Stomach (tissue), 4 donors: ENCODE measurements at regions not wholly inside any gene's neighbourhood (a gene's known extent, or its start where the extent isn't known, plus 50 kb on each side); places are given as distances from the start of the nearest gene placed in this dataset.

Source experiments
- CTCF ChIP-seq, 7 experiments: fragments of 450-650 bp in 4 of 7; fragments of 200-600 bp in 3 of 7; sonication (generic) in 3 of 7; IDR thresholded peaks; one replicate each; pipeline ENCODE4 v1.5.1; 2016 to 2019; ENCODE audit warnings: antibody characterized with exemption in 7 of 7, control low read depth in 2 of 7, mild to moderate bottlenecking in 1 of 7
- EP300 ChIP-seq: sonication (generic); formaldehyde crosslinking; IDR thresholded peaks from one replicate; pipeline ENCODE4 v1.6.1; 2017; ENCODE audit warnings: antibody characterized with exemption
- POLR2A ChIP-seq, 4 donors: fragments of 450-650 bp; IDR thresholded peaks; one replicate each; pipeline ENCODE4 v1.6.1; 2016; ENCODE audit warnings: antibody characterized with exemption in 4 of 4, control low read depth in 2 of 4, mild to moderate bottlenecking in 1 of 4, moderate library complexity in 1 of 4
- POLR2AphosphoS5 ChIP-seq, 3 donors: sonication (generic); formaldehyde crosslinking; IDR thresholded peaks; one replicate each; pipeline ENCODE4 v1.6.1; 2016; ENCODE audit warnings: antibody characterized with exemption in 3 of 3

- TF ChIP-seq POLR2AphosphoS5 (IDR thresholded peaks at IDR 0.05) (no peak), CTCF (IDR thresholded peaks at IDR 0.05) (no peak), EP300 (no peak), POLR2A (IDR thresholded peaks at IDR 0.05) (no peak)
These were observed 479.9 kb downstream of the KDM4C start for GRCh38 chr9:7237473-7238246.
